Esophagus squamous epithelium (tissue), 5 donors: ENCODE measurements at regions not wholly inside any gene's neighbourhood (a gene's known extent, or its start where the extent isn't known, plus 50 kb on each side); places are given as distances from the start of the nearest gene placed in this dataset.

ENCODE experiments used
- DNase-seq: peaks from one replicate; lab custom pipeline; 2025; lab: John Stamatoyannopoulos, UW
- H3K27ac ChIP-seq, 4 donors: fragments of 200-600 bp; sonication (generic); one replicate each; pipeline ENCODE4 v1.5.1; 2016 to 2019; ENCODE audit warnings: mild to moderate bottlenecking in 1 of 4
- H3K27me3 ChIP-seq, 4 donors: fragments of 200-600 bp; sonication (generic); 1 replicate in 3 of 4; 2 replicates in 1 of 4; pipeline versions ENCODE4 v1.5.1 to v1.6.0; 2017 to 2021; ENCODE audit warnings: antibody characterized with exemption in 1 of 4
- H3K36me3 ChIP-seq, 3 donors: fragments of 200-600 bp; sonication (generic); one replicate each; pipeline ENCODE4 v1.5.1; 2016 to 2019
- H3K4me1 ChIP-seq, 3 donors: fragments of 200-600 bp; sonication (generic); one replicate each; pipeline ENCODE4 v1.5.1; 2017 to 2019
- H3K4me3 ChIP-seq, 4 donors: fragments of 200-600 bp; sonication (generic); 1 replicate in 3 of 4; 2 replicates in 1 of 4; pipeline ENCODE4 v1.5.1; 2016 to 2019; ENCODE audit warnings: mild to moderate bottlenecking in 2 of 4, moderate library complexity in 1 of 4
- H3K9me3 ChIP-seq, 3 donors: fragments of 200-600 bp; sonication (generic); one replicate each; pipeline ENCODE4 v1.5.1; 2016 to 2019
- CTCF ChIP-seq, 6 experiments: fragments of 450-650 bp in 4 of 6; fragments of 200-600 bp in 2 of 6; sonication (generic) in 2 of 6; IDR thresholded peaks; one replicate each; pipeline ENCODE4 v1.5.1; 2016 to 2019; ENCODE audit warnings: antibody characterized with exemption in 6 of 6, mild to moderate bottlenecking in 4 of 6, moderate library complexity in 4 of 6
- POLR2A ChIP-seq, 4 donors: fragments of 450-650 bp; IDR thresholded peaks; one replicate each; pipeline ENCODE4 v1.6.1; 2017; ENCODE audit warnings: antibody characterized with exemption in 4 of 4, mild to moderate bottlenecking in 4 of 4, moderate library complexity in 3 of 4
- WGBS, 2 donors: methylation state at CpG; one replicate each; pipeline ENCODE4 v1.1.5; 2018; 5-methylcytosine and 5-hydroxymethylcytosine counted together
- intact Hi-C: fragments of 100-400 bp; cut with DNase I; formaldehyde crosslinking; loops from one replicate; pipeline ENCODE4 v1.15.0; 2022
- donor health status: DM: yes; HTN: yes; CAD: no.

- H3K4me1 ChIP-seq, result no peaks in the 10 kb centered on the region
- H3K36me3 ChIP-seq, result no peaks in the 10 kb centered on the region
- no peak overlapping the region for H3K4me3 ChIP-seq
- DNase-seq, result no peak
- no peak for TF ChIP-seq POLR2A (IDR thresholded peaks at IDR 0.05)
- no peak for TF ChIP-seq CTCF (IDR thresholded peaks at IDR 0.05)
- WGBS, 2 donors, result 15 to 57% methylated on average over 3 of the region's 3 CpGs
- H3K27ac ChIP-seq, result no peak overlapping the region
- intact Hi-C loops, result no loop called here
- H3K9me3 ChIP-seq, result no peaks in the 10 kb centered on the region
- peaks cover 0 to 34% (median 0%) of the 10 kb centered on the region in 4 donors for H3K27me3 ChIP-seq
Measured at GRCh38 chr5:133753856-133754255, 141.5 kb upstream of the FSTL4 start.

- DNase-seq, result no peak
- no peak overlapping the region for H3K4me3 ChIP-seq
Measured at GRCh38 chr5:133751846-133752245, 139.5 kb upstream of the FSTL4 start.

GRCh38 chr5:133751421-133751820 is 139.1 kb upstream of the FSTL4 start:
- Histone ChIP-seq H3K4me3 (no peak overlapping the region), H3K27me3 (peaks cover 0 to 25% (median 0%) of the 10 kb centered on the region in 4 donors), H3K4me1 (no peaks in the 10 kb centered on the region), H3K27ac (no peak overlapping the region), H3K36me3 (no peaks in the 10 kb centered on the region), H3K9me3 (no peaks in the 10 kb centered on the region)
- TF ChIP-seq POLR2A (IDR thresholded peaks at IDR 0.05), result no peak
- no peak for TF ChIP-seq CTCF (IDR thresholded peaks at IDR 0.05)
- intact Hi-C loops, result no loop called here
- 83 to 87% methylated on average over 7 of the region's 7 CpGs for WGBS, 2 donors
- DNase-seq, result no peak

More at GRCh38 chr5:133751846-133752245, 139.5 kb upstream of the FSTL4 start:
- intact Hi-C loops, result no loop called here
- TF ChIP-seq POLR2A (IDR thresholded peaks at IDR 0.05), result no peak
- TF ChIP-seq CTCF (IDR thresholded peaks at IDR 0.05), result no peak
- H3K36me3 ChIP-seq, result no peaks in the 10 kb centered on the region
- no peak overlapping the region for H3K27ac ChIP-seq
- WGBS, 2 donors, result 60 to 82% methylated on average over 1 of the region's 5 CpGs
- no peaks in the 10 kb centered on the region for H3K4me1 ChIP-seq
- H3K27me3 ChIP-seq, result peaks cover 0 to 27% (median 0%) of the 10 kb centered on the region in 4 donors
- no peaks in the 10 kb centered on the region for H3K9me3 ChIP-seq

GRCh38 chr5:133750856-133751255 is 138.5 kb upstream of the FSTL4 start:
- Histone ChIP-seq H3K27me3 (peaks cover 0 to 20% (median 0%) of the 10 kb centered on the region in 4 donors), H3K36me3 (no peaks in the 10 kb centered on the region), H3K9me3 (no peaks in the 10 kb centered on the region), H3K27ac (no peak overlapping the region), H3K4me3 (no peak overlapping the region), H3K4me1 (no peaks in the 10 kb centered on the region)
- intact Hi-C loops, result no loop called here
- WGBS, 2 donors, result 91 to 98% methylated on average over 4 of the region's 5 CpGs
- TF ChIP-seq POLR2A (IDR thresholded peaks at IDR 0.05) (no peak), CTCF (IDR thresholded peaks at IDR 0.05) (no peak)
- DNase-seq, result no peak

GRCh38 chr5:133750356-133750755 is 138.0 kb upstream of the FSTL4 start:
- Histone ChIP-seq H3K9me3 (no peaks in the 10 kb centered on the region), H3K27me3 (peaks cover 0 to 15% (median 0%) of the 10 kb centered on the region in 4 donors), H3K4me3 (no peak overlapping the region), H3K36me3 (no peaks in the 10 kb centered on the region), H3K27ac (no peak overlapping the region), H3K4me1 (no peaks in the 10 kb centered on the region)
- intact Hi-C loops, result no loop called here
- no peak for DNase-seq
- no peak for TF ChIP-seq POLR2A (IDR thresholded peaks at IDR 0.05)
- no peak for TF ChIP-seq CTCF (IDR thresholded peaks at IDR 0.05)
- 97% methylated on average over 9 of the region's 9 CpGs; no CpG with 5 or more reads in 1 of the 2 donors for WGBS, 2 donors
